ENCODE measurements at regions not wholly inside any gene's neighbourhood (a gene's known extent, or its start where the extent isn't known, plus 50 kb on each side); places are given as distances from the start of the nearest gene placed in this dataset.

DNA sequence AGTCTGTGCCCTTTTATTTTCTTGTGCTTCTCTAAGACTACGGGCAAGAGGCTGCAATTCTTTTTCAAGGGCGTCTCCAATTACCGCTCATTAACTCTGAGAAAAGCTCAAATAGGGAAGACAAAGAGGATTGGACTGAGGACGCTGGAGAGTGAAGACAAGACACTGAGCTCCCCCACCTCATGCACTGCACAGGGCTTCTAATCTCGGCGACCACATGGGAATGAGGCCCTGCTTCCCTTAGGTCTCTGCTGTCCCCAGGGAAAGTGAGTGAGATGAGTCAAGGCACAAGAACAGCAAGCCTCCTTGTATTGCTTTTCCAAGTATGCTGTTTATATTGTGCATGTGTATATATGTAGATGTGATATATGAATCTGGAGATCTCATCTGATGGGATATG lies 392.2 kb upstream of the CFAP20DC start:
- no peak for DNase-seq

DNA sequence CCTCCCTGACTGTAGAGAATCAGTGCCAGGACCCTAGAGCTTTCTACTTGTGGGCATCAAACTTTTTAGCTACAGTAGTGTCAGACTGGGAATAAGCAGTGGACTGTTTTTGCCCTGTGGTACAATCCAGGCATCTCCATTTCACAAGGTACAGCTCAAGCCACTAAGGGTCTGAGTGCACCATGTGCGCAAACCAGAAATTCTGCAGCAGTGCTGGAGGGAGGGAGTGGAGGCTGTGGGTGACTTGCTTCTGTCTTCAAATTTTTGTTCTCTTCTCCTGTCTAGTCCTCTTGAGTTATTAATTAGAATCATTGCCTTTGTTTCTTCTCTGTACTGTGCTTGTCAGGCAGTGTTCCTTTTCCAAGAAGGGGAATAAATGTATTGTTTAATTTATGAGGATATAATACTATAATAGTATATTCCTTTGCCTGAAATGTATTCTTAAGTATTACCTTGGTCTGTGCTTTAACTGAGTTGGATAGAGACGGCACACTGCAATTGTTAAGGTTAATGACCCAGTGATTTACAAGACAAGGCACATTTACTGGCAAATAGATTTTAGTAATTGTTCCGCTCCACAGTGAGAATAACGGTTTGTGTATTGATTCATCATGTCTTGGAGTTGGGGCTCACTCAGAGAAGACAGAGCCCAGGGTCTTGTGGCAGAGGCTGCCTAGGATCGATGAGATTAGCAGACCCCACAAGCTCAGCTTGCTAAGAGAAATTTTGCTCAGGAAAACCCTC lies 390.6 kb upstream of the CFAP20DC start:
- no peak for DNase-seq

DNA sequence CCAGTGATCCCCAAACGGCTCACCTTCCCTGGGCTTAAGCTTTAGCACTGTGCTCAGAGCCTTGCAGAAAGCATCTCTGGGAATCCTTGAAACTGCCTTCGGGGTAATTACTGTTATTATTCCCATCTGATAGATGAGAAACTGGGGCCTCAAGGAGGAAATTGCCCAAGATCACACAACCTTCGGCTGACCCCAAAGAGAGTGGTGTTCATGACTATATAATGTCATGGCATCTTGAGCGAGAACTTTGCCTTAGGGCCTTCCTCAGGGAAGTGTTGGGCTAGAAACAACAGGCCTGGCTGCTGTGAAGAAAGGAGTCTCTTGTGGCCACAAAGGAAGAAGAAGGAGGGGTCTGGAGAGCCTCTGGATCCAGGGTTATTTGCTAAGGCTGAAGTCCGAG lies 388.7 kb upstream of the CFAP20DC start:
- no peak for DNase-seq

DNA sequence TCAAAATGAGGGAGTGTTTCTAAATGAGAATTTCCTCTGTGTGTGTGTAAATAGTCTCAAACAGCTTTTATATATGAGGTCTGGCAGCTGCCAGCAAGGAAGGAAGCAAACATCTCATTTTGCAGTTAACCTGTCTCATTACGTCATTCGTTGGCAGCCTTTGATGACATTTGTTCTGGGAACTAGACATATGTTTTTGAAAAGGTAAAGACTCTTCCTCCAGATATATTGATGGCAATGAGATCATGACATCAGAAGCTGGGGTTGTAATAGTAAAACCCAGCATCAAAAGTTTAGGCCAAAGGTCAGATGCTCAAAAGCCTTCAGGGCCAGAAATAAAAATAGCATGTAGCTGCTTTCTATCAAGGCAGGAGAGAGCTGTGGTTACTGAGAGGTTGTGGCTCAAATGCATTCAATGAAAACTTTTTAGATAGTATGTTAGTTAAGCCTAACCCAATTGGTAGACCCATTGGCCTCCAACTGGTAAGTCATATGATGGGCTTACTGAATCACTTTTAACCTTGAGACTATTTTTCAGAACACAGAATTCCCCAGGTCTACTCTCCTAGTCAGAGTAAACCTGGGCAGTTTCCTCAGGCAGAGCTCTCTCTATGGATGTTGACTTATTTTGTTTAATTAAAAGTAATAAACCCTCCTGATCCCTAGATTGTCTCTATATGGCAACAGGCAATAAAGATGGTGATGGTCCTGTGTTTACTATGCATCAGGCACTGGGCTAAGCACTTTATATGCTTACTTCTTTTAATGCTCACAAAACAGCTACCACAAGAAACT lies 386.5 kb upstream of the CFAP20DC start:
- no peak for DNase-seq

DNA sequence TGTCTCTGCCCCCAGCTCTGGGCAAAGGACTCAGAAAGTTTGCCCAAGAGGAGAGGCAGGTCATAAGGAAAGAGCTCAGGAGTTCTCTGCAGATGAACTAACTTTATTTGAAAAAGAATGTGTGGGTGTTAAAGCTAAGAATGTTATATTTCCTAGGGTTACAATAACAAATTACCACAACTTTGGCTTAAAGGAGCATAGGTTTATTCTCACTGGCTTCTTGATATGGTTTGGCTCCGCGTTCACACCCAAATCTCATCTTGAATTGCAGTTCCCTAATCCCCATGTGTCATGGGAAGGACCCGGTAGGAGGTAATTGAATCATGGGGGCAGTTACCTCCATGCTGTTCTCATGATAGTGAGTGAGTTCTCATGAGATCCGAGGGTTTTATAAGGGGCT lies 383.7 kb upstream of the CFAP20DC start:
- no peak for DNase-seq

DNA sequence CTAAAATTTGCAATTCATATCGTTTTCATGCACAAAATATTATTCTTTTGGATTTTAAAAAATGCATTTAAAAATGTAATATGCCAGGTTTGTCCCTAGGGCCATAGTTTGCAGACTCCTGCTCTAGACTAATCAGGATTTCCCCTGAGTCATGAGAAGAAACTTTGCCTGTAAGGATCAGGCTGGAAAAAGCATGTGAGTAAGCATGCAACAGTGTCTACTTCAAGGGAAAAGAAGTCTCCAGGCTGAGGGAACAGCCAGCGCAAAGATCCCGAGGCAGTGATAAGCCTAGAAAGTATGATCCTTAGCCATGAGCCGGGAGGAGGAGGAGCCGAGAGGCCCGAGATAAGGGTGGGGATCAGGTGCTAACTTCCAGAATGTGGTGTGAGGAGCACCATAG lies 382.8 kb upstream of the CFAP20DC start:
- DNase-seq: no peak

DNA sequence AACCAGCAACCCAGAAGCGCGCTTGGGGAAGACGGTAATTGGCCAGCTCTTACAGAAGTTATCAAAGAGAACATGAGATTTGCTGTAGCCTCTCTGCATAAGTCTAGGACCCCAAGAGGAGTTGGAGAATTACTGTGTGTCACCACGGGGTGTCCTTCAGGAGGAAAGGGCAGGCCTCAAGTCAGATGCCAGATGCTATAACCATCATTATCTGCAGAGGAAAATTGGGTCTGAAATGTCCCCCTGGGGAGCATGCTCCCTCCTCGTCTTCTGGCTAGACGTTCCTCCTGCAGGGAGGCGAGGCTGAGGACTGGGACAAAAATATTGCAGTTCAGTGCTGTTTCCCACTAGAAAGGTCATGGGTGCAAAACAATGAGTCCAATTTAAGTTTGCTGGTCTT lies 380.5 kb upstream of the CFAP20DC start:
- DNase-seq: no peak

DNA sequence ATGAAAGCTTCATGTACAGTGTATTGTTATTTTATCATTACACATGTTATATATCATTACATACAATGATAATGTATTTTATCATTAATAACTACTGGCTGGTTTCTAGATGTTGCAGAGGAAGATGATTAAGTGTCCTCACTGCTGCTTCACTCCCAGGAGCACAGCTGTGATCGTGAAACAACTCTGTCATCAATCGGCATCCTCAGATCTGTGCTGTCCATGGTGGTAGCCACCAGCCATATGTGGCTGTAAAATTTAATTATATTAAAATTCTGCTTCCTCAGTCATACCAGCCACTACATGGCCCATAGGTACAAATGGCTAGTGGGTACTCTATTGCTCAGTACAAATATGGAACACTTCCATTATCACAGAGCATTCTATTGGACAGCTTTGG lies 379.4 kb upstream of the CFAP20DC start:
- no peak for DNase-seq

DNA sequence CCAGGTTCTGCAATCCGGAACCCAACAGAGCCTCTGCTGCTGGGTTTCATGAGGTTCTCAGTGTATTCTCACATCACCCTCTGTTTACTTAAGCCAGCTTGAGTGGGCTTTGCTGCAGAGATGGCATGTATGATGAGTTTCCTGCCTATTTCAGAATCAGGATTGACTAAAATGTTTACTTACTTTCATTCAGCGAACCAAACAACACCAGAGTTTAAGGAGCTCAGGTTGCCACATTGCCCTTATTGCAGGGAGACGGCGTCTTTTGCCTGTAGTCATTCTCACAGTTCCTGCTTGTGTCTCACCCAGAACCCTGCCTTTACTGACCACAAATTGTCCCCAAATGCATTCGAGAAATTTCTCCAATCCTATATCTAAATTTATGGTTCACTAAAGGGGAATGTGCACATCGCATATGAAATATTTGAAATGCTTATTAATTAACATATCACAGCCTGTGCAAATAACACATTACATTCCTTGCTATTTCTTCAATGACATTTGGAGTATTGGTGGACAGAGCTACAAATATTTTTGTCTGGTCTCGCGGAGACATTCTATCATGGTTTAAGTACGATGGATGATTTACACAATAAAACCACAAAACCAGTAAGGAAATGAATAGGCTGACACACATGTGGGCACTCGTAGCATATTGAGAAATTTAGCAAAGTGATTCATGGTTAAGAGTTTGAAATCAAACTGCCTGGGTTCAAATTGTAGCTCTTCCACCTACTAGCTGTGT lies 377.2 kb upstream of the CFAP20DC start:
- no peak for DNase-seq

DNA sequence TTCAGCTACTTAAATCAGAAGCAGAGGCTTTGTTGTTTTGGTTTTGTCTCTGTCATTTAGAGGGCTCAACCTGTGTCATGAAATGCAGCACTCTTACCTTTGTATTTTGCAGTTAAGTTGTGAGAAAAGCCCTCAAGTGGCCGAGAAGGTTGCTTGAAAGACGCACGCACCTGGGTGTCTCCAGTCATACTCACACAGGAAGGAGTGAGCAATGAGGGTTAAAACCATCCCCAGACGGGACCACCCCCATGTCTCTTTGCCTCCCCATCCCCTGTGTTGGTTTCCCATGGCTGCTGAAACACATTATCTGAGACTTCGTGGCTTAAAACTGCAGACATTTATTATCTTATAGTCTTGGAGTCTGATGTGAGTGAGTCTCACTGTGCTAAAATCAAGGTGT lies 376.1 kb upstream of the CFAP20DC start:
- DNase-seq: no peak

DNA sequence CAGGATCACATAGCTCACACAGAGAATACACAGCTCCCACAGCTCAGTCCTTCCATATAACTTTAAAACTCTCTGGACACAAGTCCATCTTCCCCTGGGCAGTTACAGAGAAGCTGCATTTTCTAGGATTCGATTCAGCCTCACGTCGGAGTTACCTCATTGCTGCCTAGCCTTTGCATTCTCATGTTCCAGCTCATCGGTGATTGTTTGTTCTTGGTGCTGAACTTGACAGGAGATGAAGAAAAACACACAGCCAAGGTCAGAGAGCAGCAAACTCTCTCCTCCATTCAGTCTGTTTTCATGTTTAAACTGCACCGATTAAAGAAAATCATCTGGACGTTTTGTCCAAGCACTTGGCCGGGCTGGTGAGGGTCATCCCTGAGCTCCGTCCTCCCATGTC lies 375.5 kb upstream of the CFAP20DC start:
- DNase-seq: no peak

DNA sequence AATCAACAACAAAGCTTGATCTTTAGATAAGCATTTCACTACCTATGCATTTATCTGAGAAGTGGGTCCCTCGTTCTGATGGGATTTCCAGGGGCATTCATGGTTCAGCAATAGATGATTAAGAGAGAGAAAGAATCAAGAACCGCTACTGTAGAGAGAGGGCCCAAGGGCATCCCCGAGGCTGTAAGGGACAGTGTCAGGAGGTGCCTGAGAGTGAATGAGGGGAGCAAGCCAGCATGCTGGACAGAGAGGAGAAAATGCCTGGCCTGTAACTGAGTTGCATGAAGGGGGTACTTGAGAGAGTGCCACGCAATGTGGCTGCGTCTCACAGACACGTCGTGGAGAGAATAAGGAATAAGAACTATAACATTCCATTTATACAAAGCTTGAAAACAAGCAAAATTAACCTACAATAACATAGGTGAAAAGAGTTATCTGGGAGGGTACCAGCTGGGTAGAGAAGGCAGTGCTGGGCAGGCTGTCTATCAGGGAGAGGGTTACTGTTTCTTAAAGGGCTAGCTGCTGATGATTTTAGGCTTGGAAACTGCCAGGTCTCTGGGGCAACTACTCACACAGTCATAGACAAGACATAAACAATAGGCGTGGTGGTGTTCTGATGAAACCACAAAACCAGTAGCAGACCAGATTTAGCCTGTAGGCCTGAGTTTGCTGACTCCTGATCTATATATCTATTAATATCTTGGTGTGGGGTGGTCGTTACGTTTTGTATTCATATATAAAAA lies 374.6 kb upstream of the CFAP20DC start:
- no peak for DNase-seq

DNA sequence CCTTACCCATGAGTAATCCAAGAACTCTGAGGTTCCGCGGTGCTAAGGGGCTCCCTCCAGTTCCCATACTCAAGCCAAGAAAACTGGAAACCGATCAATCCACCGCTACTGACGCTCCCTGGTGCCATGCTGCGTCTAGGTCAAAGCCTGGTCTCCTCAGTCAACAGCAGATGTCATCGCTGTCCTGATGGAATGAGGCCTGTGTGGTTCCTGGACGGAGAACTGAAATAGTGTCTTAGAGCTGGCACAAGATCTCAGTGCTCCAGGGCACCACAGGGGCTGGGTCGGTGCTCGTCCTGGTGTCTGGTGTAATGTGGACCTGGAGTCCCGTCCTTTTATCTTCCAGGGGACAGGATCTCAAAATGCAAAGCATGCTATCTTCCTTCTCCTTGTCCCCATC lies 373.9 kb upstream of the CFAP20DC start:
- DNase-seq: no peak

DNA sequence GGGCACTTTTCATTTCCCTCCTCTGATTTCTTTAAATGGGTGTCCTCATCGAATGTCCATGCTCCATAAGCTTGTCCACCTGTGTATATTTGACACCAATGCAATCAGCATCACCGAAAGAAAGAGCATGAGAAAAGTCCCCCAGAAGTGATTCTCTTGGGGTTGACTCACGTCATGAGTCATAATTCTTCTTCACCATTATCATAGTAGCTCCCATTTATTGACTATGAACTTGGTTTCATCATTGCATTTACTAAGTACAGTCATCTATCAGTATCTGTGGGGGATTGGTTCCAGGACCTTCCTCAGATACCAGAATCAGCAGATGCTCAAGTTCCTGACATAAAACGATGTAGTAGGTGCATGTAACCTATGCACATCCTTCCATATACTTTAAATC lies 372.5 kb upstream of the CFAP20DC start:
- no peak for DNase-seq

DNA sequence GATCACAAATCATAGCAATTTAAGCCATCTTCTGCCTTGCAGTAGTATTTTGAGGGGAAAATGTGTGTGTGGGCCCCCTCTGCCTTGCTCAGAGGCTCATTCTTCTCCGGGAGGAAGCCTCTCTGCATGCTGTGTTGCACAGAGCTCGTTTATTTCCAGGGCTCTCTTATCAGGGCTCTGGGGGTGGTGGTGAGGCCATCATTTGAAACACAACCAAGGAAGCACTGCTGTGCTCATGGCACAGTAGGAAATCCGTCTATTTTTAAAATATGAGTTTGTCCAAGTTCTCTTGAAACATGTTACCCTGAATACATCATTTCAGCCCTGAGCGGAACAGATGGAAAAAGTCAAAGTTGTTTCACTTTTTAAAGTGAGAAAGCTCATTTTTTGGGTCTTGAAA lies 369.0 kb upstream of the CFAP20DC start:
- DNase-seq: no peak

DNA sequence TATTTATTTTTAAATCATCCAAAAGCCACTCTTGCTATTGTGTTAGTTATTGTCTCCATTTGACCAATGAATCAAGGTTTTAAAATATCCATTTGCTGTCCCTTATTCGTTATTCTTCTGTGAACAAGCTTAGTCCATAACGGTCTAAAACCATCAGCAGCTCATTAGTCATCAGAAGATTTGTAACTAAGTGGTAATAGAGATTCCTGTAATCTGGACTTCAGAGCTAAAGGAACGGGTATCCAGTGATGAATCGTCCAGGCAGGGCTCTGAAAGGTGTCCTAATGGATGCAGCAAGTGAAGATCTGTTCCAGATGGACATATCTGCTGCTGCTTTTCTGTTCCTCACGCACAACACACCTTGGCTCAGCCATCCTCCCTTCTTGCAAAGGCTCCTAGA lies 362.7 kb upstream of the CFAP20DC start:
- DNase-seq: no peak

DNA sequence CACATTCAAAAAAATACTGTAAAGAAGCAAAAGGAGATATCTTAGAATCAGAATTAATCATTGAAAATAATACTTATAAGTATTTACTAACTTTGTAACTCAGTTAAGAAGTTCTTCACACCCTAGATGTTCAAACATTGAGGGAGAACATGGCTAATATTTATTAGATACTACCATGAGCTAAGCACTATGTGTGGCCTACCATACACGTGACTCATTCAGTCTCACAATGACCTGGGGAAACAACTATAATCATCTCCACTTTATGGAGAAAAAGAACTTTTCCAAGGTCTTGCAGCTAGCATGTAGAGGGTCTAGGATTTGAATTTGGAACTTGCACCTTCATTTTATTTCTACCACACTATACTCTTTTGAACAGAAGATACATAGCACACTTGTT lies 361.9 kb upstream of the CFAP20DC start:
- no peak for DNase-seq

DNA sequence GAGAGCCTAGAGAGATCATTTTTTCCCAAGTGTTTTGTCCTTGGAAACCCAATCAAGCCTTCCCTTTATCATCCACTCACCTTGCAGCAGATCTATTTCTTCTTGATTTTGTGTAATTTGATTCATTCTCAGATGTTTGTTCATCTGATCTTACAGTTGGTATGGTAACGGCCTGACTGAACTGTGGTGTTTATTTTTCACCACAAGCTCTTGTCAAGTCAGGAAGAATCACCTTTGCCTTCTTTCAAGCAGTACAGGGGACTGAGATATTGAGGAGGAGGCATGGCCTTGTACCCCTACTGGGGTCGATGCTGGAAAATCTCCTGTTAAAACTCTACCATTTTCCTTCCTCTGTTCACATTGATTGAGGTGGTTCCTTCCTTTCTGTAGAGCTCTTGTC lies 361.4 kb upstream of the CFAP20DC start:
- DNase-seq: no peak

DNA sequence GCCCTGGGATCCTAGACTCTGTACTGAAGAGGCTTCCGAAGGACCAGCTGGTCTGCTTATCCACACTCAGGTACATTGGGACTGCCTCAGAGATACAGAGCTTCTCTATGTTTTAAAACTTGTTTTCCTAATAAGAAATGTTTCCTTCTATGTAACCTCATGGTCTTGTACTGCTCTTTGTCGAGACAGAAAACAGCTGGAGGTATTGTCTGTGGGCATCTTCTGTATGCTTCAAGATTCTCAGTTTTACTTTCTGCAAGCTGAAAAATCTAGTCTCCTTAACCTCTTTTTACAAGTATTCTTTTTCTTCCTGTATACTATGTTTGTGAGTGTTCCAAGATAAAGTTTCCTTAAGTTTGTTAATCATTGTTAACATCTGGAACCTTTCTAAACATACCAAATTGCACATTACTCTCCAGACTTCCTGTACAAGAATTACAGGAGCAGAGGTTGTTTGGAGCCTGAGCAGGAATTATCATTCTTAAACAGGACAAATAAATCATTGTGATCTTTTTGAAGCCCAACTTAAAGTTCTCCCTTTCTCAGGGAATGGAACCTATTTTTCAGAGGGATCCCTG lies 358.3 kb upstream of the CFAP20DC start:
- DNase-seq: no peak

DNA sequence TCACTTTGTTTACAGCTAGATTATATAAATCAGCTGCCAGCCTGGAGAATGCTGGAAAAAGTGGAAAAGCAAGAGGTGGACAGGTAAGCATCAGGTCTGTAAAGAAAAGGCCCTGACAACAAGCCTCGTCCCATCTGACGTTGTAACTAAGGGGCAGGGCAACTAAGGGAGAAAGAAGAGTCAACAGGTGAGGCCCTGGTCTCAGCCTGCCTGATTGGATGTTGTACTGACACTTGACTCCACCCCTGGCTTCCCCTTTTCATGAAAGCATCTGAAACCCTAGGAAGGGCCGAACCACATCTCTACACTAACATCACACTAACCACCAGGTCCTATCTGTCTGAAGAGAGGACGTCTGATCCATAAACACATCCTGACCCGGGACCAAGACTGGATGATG lies 357.6 kb upstream of the CFAP20DC start:
- no peak for DNase-seq

DNA sequence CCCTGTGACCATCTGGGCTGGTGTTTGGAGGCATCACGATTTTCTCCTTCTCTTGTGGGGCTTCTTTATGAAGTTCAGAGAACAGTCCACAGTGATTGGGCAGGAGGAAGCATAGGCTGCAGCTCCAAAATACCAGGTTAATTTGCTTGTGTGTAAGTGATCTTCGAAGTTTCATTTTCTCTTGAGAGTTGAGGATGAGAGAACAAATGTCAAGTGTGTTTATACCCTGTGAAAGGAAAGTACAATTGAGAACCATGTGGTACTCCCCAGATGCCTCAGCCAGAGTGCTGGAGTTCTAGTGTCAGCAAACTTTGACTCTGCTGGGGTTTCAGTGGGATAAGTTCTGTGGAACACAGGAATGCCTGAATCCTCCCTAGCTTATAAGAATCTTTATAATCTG lies 357.1 kb upstream of the CFAP20DC start:
- DNase-seq: no peak

DNA sequence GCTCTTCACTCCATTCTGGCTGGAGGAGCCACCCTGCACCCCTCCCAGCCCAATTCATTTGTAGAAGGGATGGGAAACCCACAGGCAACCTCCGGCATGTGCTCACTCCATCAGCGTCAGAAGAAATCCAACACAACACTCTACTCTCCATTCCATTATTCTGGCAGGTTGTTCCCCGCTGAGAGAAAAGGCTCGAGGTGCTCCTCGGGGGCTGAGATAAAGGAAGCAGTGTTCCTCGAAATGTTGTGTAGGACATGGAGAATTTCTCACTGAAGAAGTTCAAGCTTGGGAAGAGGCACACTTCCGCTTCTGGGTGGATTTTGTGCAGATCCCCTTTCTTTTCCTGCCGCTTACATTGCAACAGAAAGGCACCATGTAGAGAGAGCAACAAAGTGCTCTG lies 355.0 kb upstream of the CFAP20DC start:
- no peak for DNase-seq

DNA sequence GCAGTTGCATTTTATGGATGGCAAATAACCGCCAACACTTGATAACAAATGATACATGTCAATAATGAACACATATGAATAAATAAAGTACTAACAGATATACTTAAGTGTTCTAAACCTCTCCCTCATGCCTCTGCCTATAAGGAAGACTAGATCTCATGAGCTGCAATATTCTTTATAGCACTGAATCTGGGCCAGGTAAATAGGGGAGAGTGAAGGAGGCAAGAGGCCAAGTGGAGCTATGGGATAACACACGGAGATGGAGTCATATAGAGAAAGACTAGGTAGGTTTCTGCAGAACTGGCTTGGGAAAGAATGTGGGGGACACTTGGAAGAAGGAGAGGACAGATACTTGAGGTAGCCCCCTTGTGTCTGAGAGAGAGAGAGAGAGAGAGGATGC lies 354.2 kb upstream of the CFAP20DC start:
- no peak for DNase-seq

All from GDM1 (cell line).